ENCODE measurements at regions not wholly inside any gene's neighbourhood (a gene's known extent, or its start where the extent isn't known, plus 50 kb on each side); places are given as distances from the start of the nearest gene placed in this dataset.

GRCh38 chr5:164577201-164577600 lies 1071.8 kb downstream of the MAT2B start:
- DNase-seq (ENCODE audit: low read depth), result no peak
- no peak for TF ChIP-seq CTCF (IDR thresholded peaks at IDR 0.05; ENCODE audit: low read depth, low read length, missing control alignments)
- no peak overlapping the region for H3K4me3 ChIP-seq (ENCODE audit: low read depth, low read length)

GRCh38 chr5:164577742-164578141 lies 1072.3 kb downstream of the MAT2B start:
- no peak overlapping the region for H3K4me3 ChIP-seq (ENCODE audit: low read depth, low read length)

GRCh38 chr5:164578401-164578800 lies 1073.0 kb downstream of the MAT2B start:
- TF ChIP-seq CTCF (IDR thresholded peaks at IDR 0.05; ENCODE audit: low read depth, low read length, missing control alignments), result no peak
- no peak for DNase-seq (ENCODE audit: low read depth)

More at GRCh38 chr5:164577742-164578141, 1072.3 kb downstream of the MAT2B start:
- TF ChIP-seq CTCF (IDR thresholded peaks at IDR 0.05; ENCODE audit: low read depth, low read length, missing control alignments), result no peak
- no peak for DNase-seq (ENCODE audit: low read depth)

GRCh38 chr5:164578911-164579310 lies 1073.5 kb downstream of the MAT2B start:
- TF ChIP-seq CTCF (IDR thresholded peaks at IDR 0.05; ENCODE audit: low read depth, low read length, missing control alignments), result no peak
- H3K4me3 ChIP-seq (ENCODE audit: low read depth, low read length), result no peak overlapping the region
- no peak for DNase-seq (ENCODE audit: low read depth)

More at GRCh38 chr5:164578401-164578800, 1073.0 kb downstream of the MAT2B start:
- no peak overlapping the region for H3K4me3 ChIP-seq (ENCODE audit: low read depth, low read length)

GRCh38 chr5:164580155-164580554 lies 1074.7 kb downstream of the MAT2B start:
- H3K4me3 ChIP-seq (ENCODE audit: low read depth, low read length), result no peak overlapping the region
- TF ChIP-seq CTCF (IDR thresholded peaks at IDR 0.05; ENCODE audit: low read depth, low read length, missing control alignments), result no peak
- no peak for DNase-seq (ENCODE audit: low read depth)

GRCh38 chr5:164581889-164582288 lies 1076.5 kb downstream of the MAT2B start:
- no peak overlapping the region for H3K4me3 ChIP-seq (ENCODE audit: low read depth, low read length)
- no peak for DNase-seq (ENCODE audit: low read depth)
- no peak for TF ChIP-seq CTCF (IDR thresholded peaks at IDR 0.05; ENCODE audit: low read depth, low read length, missing control alignments)

GRCh38 chr5:164593982-164594381 lies 1088.6 kb downstream of the MAT2B start:
- DNase-seq (ENCODE audit: low read depth), result no peak
- H3K4me3 ChIP-seq (ENCODE audit: low read depth, low read length), result no peak overlapping the region
- TF ChIP-seq CTCF (IDR thresholded peaks at IDR 0.05; ENCODE audit: low read depth, low read length, missing control alignments), result no peak

Data from GM12864 (cell line).